HCT116 (cell line): ENCODE measurements at regions not wholly inside any gene's neighbourhood (a gene's known extent, or its start where the extent isn't known, plus 50 kb on each side); places are given as distances from the start of the nearest gene placed in this dataset.

Experiments
- ATAC-seq: fragments of 200-7000 bp; cut with Tn5 transposase; 2 replicates; pipeline ENCODE4 v1.9.1; 2020; ENCODE audit warnings: mild to moderate bottlenecking, moderate library complexity
- BruUV-seq: library from RNA; stranded (reverse); fragments of 400-500 nt; replicated peaks from 2 replicates; lab custom pipeline; 2021; lab: Mats Ljungman, UMichigan
- CTCF ChIA-PET: fragments of 300-600 bp; sonication (Branson Sonifier 250); formaldehyde crosslinking; loops from one replicate; lab custom pipeline; 2021; ENCODE audit warnings: antibody characterized with exemption; lab: Charles Lee
- POLR2A ChIA-PET: fragments of 300-600, 350-600 bp; sonication (Branson Sonifier 250); formaldehyde crosslinking; loops from one replicate; lab custom pipeline; 2021; ENCODE audit warnings: antibody characterized with exemption; lab: Charles Lee
- RAD21 ChIA-PET, 2 experiments: fragments of 300-600 bp; sonication (Branson Sonifier 250); formaldehyde crosslinking; loops; one replicate each; lab custom pipeline; 2023; ENCODE audit warnings: low total read pairs in 2 of 2; ENCODE audit not compliant: uncharacterized antibody in 2 of 2, unreplicated experiment in 2 of 2, low non-redundant PET in 1 of 2; lab: Charles Lee
- DNase-seq: peaks from one replicate; pipeline ENCODE4 v3.0.0-alpha.2; 2010; ENCODE audit warnings: low read depth, low spot score
- H2AFZ ChIP-seq: fragments of 200-600 bp; shearing (Covaris generic), sonication (generic); 2 replicates; pipeline ENCODE4 v1.6.1; 2017; ENCODE audit warnings: low read depth, mixed run types, mixed read lengths, antibody characterized with exemption, low read length; ENCODE audit not compliant: poor library complexity, severe bottlenecking
- H3K27ac ChIP-seq: 2 replicates; pipeline ENCODE4 v1.5.1; 2012; ENCODE audit warnings: low read depth, low read length
- H3K27me3 ChIP-seq: fragments of 200-600 bp; sonication (generic); 2 replicates; pipeline ENCODE4 v1.6.1; 2016; ENCODE audit warnings: mixed run types, low read length, mixed read lengths; ENCODE audit not compliant: insufficient read depth
- H3K36me3 ChIP-seq, 2 experiments: fragments of 200-500 bp in 1 of 2; fragments of 200-600 bp in 1 of 2; sonication (Bioruptor generic) in 1 of 2; sonication (generic) in 1 of 2; 2 replicates each; pipeline versions ENCODE4 v1.5.1 to v1.6.1; 2014 to 2016; ENCODE audit warnings: low read length in 2 of 2, inconsistent platforms in 1 of 2, mixed read lengths in 1 of 2, mixed run types in 1 of 2; ENCODE audit not compliant: insufficient read depth in 2 of 2, control insufficient read depth in 1 of 2
- H3K4me1 ChIP-seq, 2 experiments: fragments of 200-600 bp in 1 of 2; sonication (generic) in 1 of 2; 2 replicates each; pipeline versions ENCODE4 v1.5.1 to v1.6.1; 2012 to 2017; ENCODE audit warnings: low read length in 2 of 2, inconsistent platforms in 1 of 2, mild to moderate bottlenecking in 1 of 2, mixed read lengths in 1 of 2, mixed run types in 1 of 2, moderate library complexity in 1 of 2; ENCODE audit not compliant: insufficient read depth in 2 of 2, control insufficient read depth in 1 of 2
- H3K4me2 ChIP-seq: fragments of 200-600 bp; sonication (generic); 2 replicates; pipeline ENCODE4 v1.6.1; 2017; ENCODE audit warnings: mixed run types, low read length, mixed read lengths
- H3K4me3 ChIP-seq, 2 experiments: fragments of 200-600 bp in 1 of 2; sonication (generic) in 1 of 2; replicated peaks in 1 of 2; 2 replicates each; pipeline ENCODE4 v1.5.1; 2011 to 2016; ENCODE audit warnings: low read length in 2 of 2, control low read depth in 1 of 2, low read depth in 1 of 2, mild to moderate bottlenecking in 1 of 2, mixed read lengths in 1 of 2, mixed run types in 1 of 2
- H3K79me2 ChIP-seq: fragments of 200-600 bp; sonication (generic); 2 replicates; pipeline ENCODE4 v1.6.1; 2017; ENCODE audit warnings: mild to moderate bottlenecking, mixed run types, low read length, moderate library complexity, mixed read lengths; ENCODE audit not compliant: insufficient read depth
- H3K9ac ChIP-seq: fragments of 200-600 bp; sonication (generic); 2 replicates; pipeline ENCODE4 v1.6.1; 2016; ENCODE audit warnings: low read length, mixed read lengths
- H3K9me2 ChIP-seq: fragments of 200-600 bp; sonication (generic), shearing (Covaris generic); 2 replicates; pipeline ENCODE4 v1.6.1; 2017; ENCODE audit warnings: mixed run types, mild to moderate bottlenecking, moderate library complexity; ENCODE audit not compliant: insufficient read depth
- H3K9me3 ChIP-seq, 2 experiments: fragments of 200-500 bp in 1 of 2; fragments of 200-600 bp in 1 of 2; sonication (Bioruptor generic) in 1 of 2; sonication (generic) in 1 of 2; 2 replicates each; pipeline ENCODE4 v1.6.1; 2014 to 2017; ENCODE audit warnings: low read length in 2 of 2, mixed read lengths in 2 of 2, inconsistent platforms in 1 of 2, low read depth in 1 of 2, mild to moderate bottlenecking in 1 of 2, mixed run types in 1 of 2, moderate library complexity in 1 of 2; ENCODE audit not compliant: control insufficient read depth in 1 of 2, insufficient read depth in 1 of 2
- H4K20me1 ChIP-seq: fragments of 200-600 bp; sonication (generic), shearing (Covaris generic); 2 replicates; pipeline ENCODE4 v1.6.1; 2017; ENCODE audit warnings: mixed run types, mild to moderate bottlenecking, moderate library complexity; ENCODE audit not compliant: insufficient read depth
- CBX3 ChIP-seq: IDR thresholded peaks from 2 replicates; pipeline ENCODE4 v1.6.1; 2012; ENCODE audit warnings: low read depth
- CTCF ChIP-seq, 3 experiments: fragments of 200-600 bp in 1 of 3; sonication (generic) in 1 of 3; IDR thresholded peaks in 2 of 3; conservative IDR thresholded peaks in 1 of 3; 2 replicates each; pipeline ENCODE4 v1.5.1; 2012 to 2017; ENCODE audit warnings: low read depth in 2 of 3, low read length in 2 of 3, antibody characterized with exemption in 1 of 3, borderline replicate concordance in 1 of 3, control low read depth in 1 of 3, mild to moderate bottlenecking in 1 of 3, mixed read lengths in 1 of 3, mixed run types in 1 of 3, moderate library complexity in 1 of 3; ENCODE audit not compliant: insufficient read depth in 1 of 3
- EGR1 ChIP-seq: IDR thresholded peaks from 2 replicates; pipeline ENCODE4 v1.6.1; 2012; ENCODE audit warnings: low read depth
- ELF1 ChIP-seq: IDR thresholded peaks from 2 replicates; pipeline ENCODE4 v1.6.1; 2012; ENCODE audit warnings: low read depth, borderline replicate concordance
- EZH2 ChIP-seq: fragments of 200-600 bp; sonication (generic); IDR thresholded peaks from 2 replicates; pipeline ENCODE4 v1.6.1; 2017; ENCODE audit warnings: antibody characterized with exemption, mixed run types
- EZH2phosphoT487 ChIP-seq: fragments of 200-600 bp; IDR thresholded peaks from 2 replicates; pipeline ENCODE4 v1.6.1; 2018; ENCODE audit warnings: antibody characterized with exemption, borderline replicate concordance
- FOSL1 ChIP-seq: IDR thresholded peaks from 2 replicates; pipeline ENCODE4 v1.6.1; 2012; ENCODE audit warnings: low read depth
- JUND ChIP-seq: IDR thresholded peaks from 2 replicates; pipeline ENCODE4 v1.6.1; 2012
- MAX ChIP-seq: IDR thresholded peaks from 2 replicates; pipeline ENCODE4 v1.6.1; 2012
- POLR2A ChIP-seq: IDR thresholded peaks from 2 replicates; pipeline ENCODE4 v1.7.0; 2011; ENCODE audit warnings: borderline replicate concordance; ENCODE audit not compliant: insufficient read depth, insufficient read length; ENCODE audit errors: extremely low read depth
- POLR2AphosphoS5 ChIP-seq: IDR thresholded peaks from 2 replicates; pipeline ENCODE4 v1.6.1; 2011; ENCODE audit warnings: mild to moderate bottlenecking, low read depth, low read length, moderate library complexity
- RAD21 ChIP-seq: IDR thresholded peaks from 2 replicates; pipeline ENCODE4 v1.6.1; 2012; ENCODE audit warnings: low read depth, mild to moderate bottlenecking
- REST ChIP-seq: IDR thresholded peaks from 2 replicates; pipeline ENCODE4 v1.6.1; 2012; ENCODE audit warnings: low read depth
- SIN3A ChIP-seq: IDR thresholded peaks from 2 replicates; pipeline ENCODE4 v1.6.1; 2012; ENCODE audit warnings: low read depth
- SP1 ChIP-seq: IDR thresholded peaks from 2 replicates; pipeline ENCODE4 v1.6.1; 2012; ENCODE audit warnings: low read depth
- SRF ChIP-seq: IDR thresholded peaks from 2 replicates; pipeline ENCODE4 v1.6.1; 2012; ENCODE audit warnings: low read depth
- YY1 ChIP-seq: IDR thresholded peaks from 2 replicates; pipeline ENCODE4 v1.6.1; 2011; ENCODE audit warnings: low read length, low read depth, moderate library complexity, mild to moderate bottlenecking; ENCODE audit not compliant: insufficient replicate concordance; ENCODE audit errors: extremely low read depth
- ZFX ChIP-seq: fragments of 450-650 bp; IDR thresholded peaks from 2 replicates; pipeline ENCODE4 v1.6.1; 2017
- ZNF274 ChIP-seq: fragments of 200-500 bp; sonication (Bioruptor generic); IDR thresholded peaks from 2 replicates; pipeline ENCODE4 v1.6.1; 2014; ENCODE audit warnings: mild to moderate bottlenecking, low read depth, low read length, inconsistent platforms
- intact Hi-C: fragments of 100-400 bp; cut with micrococcal nuclease; formaldehyde crosslinking; loops from 2 replicates; pipeline ENCODE4 v1.10.0; 2022
- TF ChIP-seq, protein P1 (sequence below): IDR thresholded peaks from 2 replicates; pipeline ENCODE4 v1.6.1; 2012

DNA sequence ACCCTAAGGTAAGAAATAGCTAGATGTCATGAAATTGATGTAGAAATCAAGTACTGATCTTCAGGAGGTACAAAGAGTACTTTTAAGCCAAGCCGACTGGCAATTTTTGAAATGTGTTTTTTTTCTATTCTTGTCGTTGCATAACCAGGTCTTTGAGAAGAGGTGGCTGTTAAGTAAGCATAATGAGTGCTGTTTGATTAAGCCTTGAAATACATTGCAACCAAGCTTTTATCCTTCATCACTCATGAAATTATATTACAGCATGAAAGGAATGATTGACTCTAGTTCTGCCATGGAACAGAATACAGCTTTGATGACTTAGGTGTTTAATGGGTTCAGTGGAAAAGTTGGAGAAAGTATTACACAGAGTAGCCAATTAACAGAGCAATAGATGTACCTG lies 1720.2 kb upstream of the SEL1L start:
- H2AFZ ChIP-seq = no peak overlapping the region
- no peak for TF ChIP-seq CTCF (IDR thresholded peaks at IDR 0.05 in 2 of 3, conservative IDR thresholded peaks at IDR 0.05 in 1 of 3; ENCODE audit: borderline replicate concordance in 1 of 3, insufficient read depth in 1 of 3, low read depth in 2 of 3, low read length in 2 of 3)
- TF ChIP-seq SRF = no peak
- no peak for TF ChIP-seq ZFX
- no peak for TF ChIP-seq JUND
- no peak for TF ChIP-seq SIN3A
- TF ChIP-seq SP1 = no peak
- TF ChIP-seq ZNF274 = no peak
- no peak for TF ChIP-seq YY1
- no peak for TF ChIP-seq REST
- TF ChIP-seq EZH2phosphoT487 = no peak
- TF ChIP-seq EGR1 = no peak
- no peak for TF ChIP-seq ELF1
- no peak for TF ChIP-seq FOSL1
- TF ChIP-seq, protein P1, sequence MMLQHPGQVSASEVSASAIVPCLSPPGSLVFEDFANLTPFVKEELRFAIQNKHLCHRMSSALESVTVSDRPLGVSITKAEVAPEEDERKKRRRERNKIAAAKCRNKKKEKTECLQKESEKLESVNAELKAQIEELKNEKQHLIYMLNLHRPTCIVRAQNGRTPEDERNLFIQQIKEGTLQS = no peak
- TF ChIP-seq EZH2 = no peak
- TF ChIP-seq RAD21 = no peak
- no peak for TF ChIP-seq CBX3
- no peak for TF ChIP-seq POLR2A
- no peak for TF ChIP-seq MAX
- TF ChIP-seq POLR2AphosphoS5 = no peak
- CTCF ChIA-PET = no interaction called here
- H3K9me3 ChIP-seq = peaks cover 11 to 15% of the 10 kb centered on the region in 2 experiments; a peak in 2 of 4 replicates
- POLR2A ChIA-PET = no interaction called here
- H3K9ac ChIP-seq = no peak overlapping the region
- H3K27ac ChIP-seq = no peak overlapping the region
- no peak overlapping the region for H3K4me2 ChIP-seq
- no TSS peak for BruUV-seq
- DNase-seq (no peak), ATAC-seq (no peak)
- no peaks in the 10 kb centered on the region for H3K79me2 ChIP-seq
- intact Hi-C loops = no loop called here
- H3K4me1 ChIP-seq = no peaks in the 10 kb centered on the region
- H3K9me2 ChIP-seq = no peaks in the 10 kb centered on the region
- no peaks in the 10 kb centered on the region for H3K36me3 ChIP-seq
- no peaks in the 10 kb centered on the region for H4K20me1 ChIP-seq
- no peaks in the 10 kb centered on the region for H3K27me3 ChIP-seq
- RAD21 ChIA-PET = no interaction called here
- no peak overlapping the region for H3K4me3 ChIP-seq
